Ishikawa (cell line): ENCODE measurements at regions not wholly inside any gene's neighbourhood (a gene's known extent, or its start where the extent isn't known, plus 50 kb on each side); places are given as distances from the start of the nearest gene placed in this dataset.

Source experiments
- CEBPB ChIP-seq: IDR thresholded peaks from 2 replicates; pipeline ENCODE4 v1.6.1; 2012
- CREB1 ChIP-seq: IDR thresholded peaks from 2 replicates; pipeline ENCODE4 v1.6.1; 2012; ENCODE audit warnings: low read depth
- EGR1 ChIP-seq: IDR thresholded peaks from 2 replicates; pipeline ENCODE4 v1.6.1; 2012
- EP300 ChIP-seq: IDR thresholded peaks from 2 replicates; pipeline ENCODE4 v1.6.1; 2012; ENCODE audit warnings: borderline replicate concordance
- FOXM1 ChIP-seq: IDR thresholded peaks from 2 replicates; pipeline ENCODE4 v1.6.1; 2012; ENCODE audit warnings: low read depth, borderline replicate concordance
- NFIC ChIP-seq: IDR thresholded peaks from 2 replicates; pipeline ENCODE4 v1.6.1; 2012
- RAD21 ChIP-seq: IDR thresholded peaks from 2 replicates; pipeline ENCODE4 v1.6.1; 2012; ENCODE audit warnings: low read depth
- TAF1 ChIP-seq: IDR thresholded peaks from 2 replicates; pipeline ENCODE4 v1.6.1; 2012; ENCODE audit warnings: low read depth, mild to moderate bottlenecking
- TCF12 ChIP-seq: IDR thresholded peaks from 2 replicates; pipeline ENCODE4 v1.6.1; 2012; ENCODE audit warnings: low read depth
- USF1 ChIP-seq: IDR thresholded peaks from 2 replicates; pipeline ENCODE4 v1.6.1; 2012
- YY1 ChIP-seq: IDR thresholded peaks from 2 replicates; pipeline ENCODE4 v1.6.1; 2012; ENCODE audit warnings: low read depth
- ZBTB7A ChIP-seq: IDR thresholded peaks from 2 replicates; pipeline ENCODE4 v1.6.1; 2012; ENCODE audit warnings: low read depth
- TF ChIP-seq, protein P1 (sequence below): IDR thresholded peaks from 2 replicates; pipeline ENCODE4 v1.6.1; 2012; ENCODE audit warnings: low read depth, mild to moderate bottlenecking
- TF ChIP-seq, protein P2 (sequence below): IDR thresholded peaks from 2 replicates; pipeline ENCODE4 v1.6.1; 2012

- TF ChIP-seq, protein P1, sequence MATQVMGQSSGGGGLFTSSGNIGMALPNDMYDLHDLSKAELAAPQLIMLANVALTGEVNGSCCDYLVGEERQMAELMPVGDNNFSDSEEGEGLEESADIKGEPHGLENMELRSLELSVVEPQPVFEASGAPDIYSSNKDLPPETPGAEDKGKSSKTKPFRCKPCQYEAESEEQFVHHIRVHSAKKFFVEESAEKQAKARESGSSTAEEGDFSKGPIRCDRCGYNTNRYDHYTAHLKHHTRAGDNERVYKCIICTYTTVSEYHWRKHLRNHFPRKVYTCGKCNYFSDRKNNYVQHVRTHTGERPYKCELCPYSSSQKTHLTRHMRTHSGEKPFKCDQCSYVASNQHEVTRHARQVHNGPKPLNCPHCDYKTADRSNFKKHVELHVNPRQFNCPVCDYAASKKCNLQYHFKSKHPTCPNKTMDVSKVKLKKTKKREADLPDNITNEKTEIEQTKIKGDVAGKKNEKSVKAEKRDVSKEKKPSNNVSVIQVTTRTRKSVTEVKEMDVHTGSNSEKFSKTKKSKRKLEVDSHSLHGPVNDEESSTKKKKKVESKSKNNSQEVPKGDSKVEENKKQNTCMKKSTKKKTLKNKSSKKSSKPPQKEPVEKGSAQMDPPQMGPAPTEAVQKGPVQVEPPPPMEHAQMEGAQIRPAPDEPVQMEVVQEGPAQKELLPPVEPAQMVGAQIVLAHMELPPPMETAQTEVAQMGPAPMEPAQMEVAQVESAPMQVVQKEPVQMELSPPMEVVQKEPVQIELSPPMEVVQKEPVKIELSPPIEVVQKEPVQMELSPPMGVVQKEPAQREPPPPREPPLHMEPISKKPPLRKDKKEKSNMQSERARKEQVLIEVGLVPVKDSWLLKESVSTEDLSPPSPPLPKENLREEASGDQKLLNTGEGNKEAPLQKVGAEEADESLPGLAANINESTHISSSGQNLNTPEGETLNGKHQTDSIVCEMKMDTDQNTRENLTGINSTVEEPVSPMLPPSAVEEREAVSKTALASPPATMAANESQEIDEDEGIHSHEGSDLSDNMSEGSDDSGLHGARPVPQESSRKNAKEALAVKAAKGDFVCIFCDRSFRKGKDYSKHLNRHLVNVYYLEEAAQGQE: no peak
- no peak for TF ChIP-seq CREB1
- TF ChIP-seq, protein P2, sequence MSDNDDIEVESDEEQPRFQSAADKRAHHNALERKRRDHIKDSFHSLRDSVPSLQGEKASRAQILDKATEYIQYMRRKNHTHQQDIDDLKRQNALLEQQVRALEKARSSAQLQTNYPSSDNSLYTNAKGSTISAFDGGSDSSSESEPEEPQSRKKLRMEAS: no peak
- TF ChIP-seq USF1: no peak
- no peak for TF ChIP-seq TAF1
- no peak for TF ChIP-seq FOXM1
- no peak for TF ChIP-seq ZBTB7A
- TF ChIP-seq EGR1: no peak
- no peak for TF ChIP-seq NFIC
- no peak for TF ChIP-seq TCF12
- TF ChIP-seq RAD21: no peak
- TF ChIP-seq YY1: no peak
- no peak for TF ChIP-seq CEBPB
- TF ChIP-seq EP300: no peak
Observed at GRCh38 chr14:39682582-39682981, 250.3 kb upstream of the FBXO33 start.
